ENCODE measurements at regions not wholly inside any gene's neighbourhood (a gene's known extent, or its start where the extent isn't known, plus 50 kb on each side); places are given as distances from the start of the nearest gene placed in this dataset.

DNA sequence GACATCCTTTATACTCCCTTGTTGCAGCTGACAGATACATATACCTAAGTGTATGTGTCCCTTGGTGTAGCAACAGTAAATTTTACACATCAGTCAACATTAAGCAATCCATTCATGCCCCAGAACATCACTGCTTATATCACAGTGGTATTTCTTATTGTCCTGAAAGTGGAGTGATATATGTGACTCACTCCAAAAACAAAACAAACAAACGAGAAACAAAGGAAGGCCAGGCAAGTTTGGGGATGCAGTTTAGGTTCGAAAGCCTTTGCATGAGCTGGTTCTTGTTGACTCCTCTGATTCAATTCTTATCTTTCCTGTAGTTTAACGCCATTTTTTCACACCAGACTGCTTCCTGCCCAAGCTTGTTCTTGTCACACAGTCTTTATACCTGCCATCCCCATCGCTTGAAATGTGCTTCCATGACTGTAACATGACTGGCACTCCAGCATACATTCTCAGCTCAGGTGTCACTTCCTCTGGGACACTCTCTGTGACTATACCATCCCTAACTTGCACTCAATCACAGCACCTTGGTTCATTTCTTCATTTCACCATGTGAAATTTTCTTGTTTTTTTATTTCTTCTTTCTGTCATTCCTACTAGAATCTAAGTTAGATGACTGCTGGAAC is 125.0 kb upstream of the TSHZ2 start:
- Histone ChIP-seq H3K4me3 (no peak overlapping the region), H3K27me3 (ENCODE audit: low read depth) (no peaks in the 10 kb centered on the region), H3K4me1 (no peaks in the 10 kb centered on the region), H3K36me3 (no peaks in the 10 kb centered on the region), H3K27ac (no peak overlapping the region), H3K9me3 (no peaks in the 10 kb centered on the region)
- TF ChIP-seq, protein P1, sequence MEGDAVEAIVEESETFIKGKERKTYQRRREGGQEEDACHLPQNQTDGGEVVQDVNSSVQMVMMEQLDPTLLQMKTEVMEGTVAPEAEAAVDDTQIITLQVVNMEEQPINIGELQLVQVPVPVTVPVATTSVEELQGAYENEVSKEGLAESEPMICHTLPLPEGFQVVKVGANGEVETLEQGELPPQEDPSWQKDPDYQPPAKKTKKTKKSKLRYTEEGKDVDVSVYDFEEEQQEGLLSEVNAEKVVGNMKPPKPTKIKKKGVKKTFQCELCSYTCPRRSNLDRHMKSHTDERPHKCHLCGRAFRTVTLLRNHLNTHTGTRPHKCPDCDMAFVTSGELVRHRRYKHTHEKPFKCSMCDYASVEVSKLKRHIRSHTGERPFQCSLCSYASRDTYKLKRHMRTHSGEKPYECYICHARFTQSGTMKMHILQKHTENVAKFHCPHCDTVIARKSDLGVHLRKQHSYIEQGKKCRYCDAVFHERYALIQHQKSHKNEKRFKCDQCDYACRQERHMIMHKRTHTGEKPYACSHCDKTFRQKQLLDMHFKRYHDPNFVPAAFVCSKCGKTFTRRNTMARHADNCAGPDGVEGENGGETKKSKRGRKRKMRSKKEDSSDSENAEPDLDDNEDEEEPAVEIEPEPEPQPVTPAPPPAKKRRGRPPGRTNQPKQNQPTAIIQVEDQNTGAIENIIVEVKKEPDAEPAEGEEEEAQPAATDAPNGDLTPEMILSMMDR (IDR thresholded peaks at IDR 0.05) = no peak
- no peak for ATAC-seq
- DNase-seq = no peak
- intact Hi-C loops (cut with DNase I) = no loop called here

DNA sequence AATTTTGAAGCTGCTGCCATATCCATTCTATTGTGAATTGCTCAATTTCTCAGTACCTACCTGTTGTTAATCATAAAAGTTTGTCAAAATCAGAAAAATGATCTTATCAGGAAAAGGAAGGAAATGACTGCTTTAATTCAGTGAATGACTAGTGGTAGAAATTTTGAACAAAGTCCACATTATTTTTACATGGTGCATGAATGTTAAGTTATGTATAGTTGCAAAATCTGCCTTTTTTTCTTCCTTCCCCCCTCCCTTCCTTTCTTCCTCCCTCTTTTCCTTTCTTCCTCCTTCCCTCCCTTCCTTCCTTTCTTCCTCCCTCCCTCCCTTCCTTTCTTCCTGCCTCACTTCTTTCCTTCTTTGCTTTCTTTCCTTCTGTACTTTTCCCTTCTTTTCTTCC is 127.1 kb upstream of the TSHZ2 start:
- intact Hi-C loops (cut with DNase I) = no loop called here
- no peak overlapping the region for H3K27ac ChIP-seq
- no peak overlapping the region for H3K4me3 ChIP-seq
- H3K36me3 ChIP-seq = no peaks in the 10 kb centered on the region
- no peak for DNase-seq
- H3K4me1 ChIP-seq = no peaks in the 10 kb centered on the region
- no peaks in the 10 kb centered on the region for H3K27me3 ChIP-seq (ENCODE audit: low read depth)
- ATAC-seq = no peak
- TF ChIP-seq, protein P1 (IDR thresholded peaks at IDR 0.05) = no peak
- no peaks in the 10 kb centered on the region for H3K9me3 ChIP-seq

DNA sequence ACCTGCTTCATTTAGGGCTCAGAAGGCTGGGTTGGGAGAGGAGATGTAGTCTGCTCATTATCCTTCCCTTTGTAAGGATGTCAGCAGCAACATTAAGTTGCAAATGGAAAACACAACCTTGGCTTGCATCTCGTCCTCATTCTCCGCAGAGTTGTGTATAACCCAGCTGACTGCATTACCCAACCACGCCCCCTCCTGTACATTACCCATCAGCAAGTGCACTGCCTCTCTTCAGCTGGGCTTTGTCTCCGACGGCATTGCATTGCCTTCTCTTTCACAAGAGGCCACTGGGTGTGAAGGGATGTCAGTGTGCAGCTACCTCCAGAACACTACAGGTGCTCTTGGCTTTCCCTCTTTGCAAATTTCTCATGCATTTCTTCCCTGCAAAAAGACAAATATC is 128.7 kb upstream of the TSHZ2 start:
- DNase-seq (no peak), ATAC-seq (no peak)
- intact Hi-C loops (cut with DNase I) = no loop called here
- TF ChIP-seq, protein P1 (IDR thresholded peaks at IDR 0.05) = no peak
- Histone ChIP-seq H3K4me1 (no peaks in the 10 kb centered on the region), H3K4me3 (no peak overlapping the region), H3K27me3 (ENCODE audit: low read depth) (no peaks in the 10 kb centered on the region), H3K36me3 (no peaks in the 10 kb centered on the region), H3K27ac (no peak overlapping the region), H3K9me3 (no peaks in the 10 kb centered on the region)

DNA sequence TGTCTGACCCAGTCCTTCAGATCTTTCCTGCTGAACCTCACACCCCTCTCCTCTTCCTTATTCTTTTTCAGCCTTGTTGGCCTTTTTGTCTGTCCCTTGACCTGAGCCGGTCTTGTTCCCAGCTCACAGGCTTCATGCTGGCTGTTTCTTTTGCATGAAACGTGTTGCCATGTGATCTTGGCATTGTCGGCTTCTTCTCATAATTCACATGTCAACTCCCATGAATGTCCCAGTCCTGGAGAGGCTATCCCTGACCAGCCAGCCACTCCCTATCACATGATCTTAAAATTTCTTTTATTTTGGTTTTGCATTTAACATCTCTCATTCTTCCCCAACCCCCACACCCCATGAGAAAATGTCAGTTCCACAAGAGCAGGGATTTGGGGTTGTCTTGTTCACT is 131.2 kb upstream of the TSHZ2 start:
- DNase-seq (no peak), ATAC-seq (no peak)
- no peak overlapping the region for H3K4me3 ChIP-seq
- TF ChIP-seq, protein P1 (IDR thresholded peaks at IDR 0.05) = no peak
- H3K27ac ChIP-seq = no peak overlapping the region
- H3K9me3 ChIP-seq = no peaks in the 10 kb centered on the region
- no peaks in the 10 kb centered on the region for H3K27me3 ChIP-seq (ENCODE audit: low read depth)
- H3K4me1 ChIP-seq = no peaks in the 10 kb centered on the region
- H3K36me3 ChIP-seq = no peaks in the 10 kb centered on the region
- intact Hi-C loops (cut with DNase I) = no loop called here

DNA sequence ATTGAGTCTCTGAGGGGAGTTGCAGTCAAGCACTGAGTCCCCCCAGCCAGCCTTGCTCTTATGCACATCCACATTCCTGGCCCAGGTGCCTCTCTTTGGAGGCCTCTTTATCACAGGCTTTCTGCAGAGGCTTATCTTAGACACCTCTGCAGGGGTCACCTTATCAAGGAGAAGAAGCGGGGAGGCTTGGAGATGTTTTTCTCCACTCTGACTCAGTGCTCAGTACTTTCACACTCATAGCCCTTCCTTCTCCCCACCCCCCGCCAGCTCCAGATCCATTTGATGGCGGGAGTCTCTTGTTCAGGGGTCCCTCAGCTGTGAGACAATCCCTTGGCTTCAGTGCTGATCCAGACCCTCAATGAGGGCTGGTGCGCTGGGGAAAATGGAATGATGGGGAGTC is 132.1 kb upstream of the TSHZ2 start:
- Histone ChIP-seq H3K4me1 (no peaks in the 10 kb centered on the region), H3K4me3 (no peak overlapping the region), H3K36me3 (no peaks in the 10 kb centered on the region), H3K27me3 (ENCODE audit: low read depth) (no peaks in the 10 kb centered on the region), H3K9me3 (no peaks in the 10 kb centered on the region), H3K27ac (no peak overlapping the region)
- ATAC-seq = no peak
- no peak for DNase-seq
- TF ChIP-seq, protein P1 (IDR thresholded peaks at IDR 0.05) = no peak
- intact Hi-C loops (cut with DNase I) = no loop called here

Measured in lower lobe of right lung (tissue), 2 donors.